ENCODE measurements at regions not wholly inside any gene's neighbourhood (a gene's known extent, or its start where the extent isn't known, plus 50 kb on each side); places are given as distances from the start of the nearest gene placed in this dataset.

GRCh38 chr19:28003543-28003942 lies 1209.4 kb downstream of the UQCRFS1 start:
- TF ChIP-seq CTCF (IDR thresholded peaks at IDR 0.05 in 8 of 11, conservative IDR thresholded peaks at IDR 0.05 in 3 of 11) (no peak), POLR2A (IDR thresholded peaks at IDR 0.05) (no peak), POLR2AphosphoS5 (IDR thresholded peaks at IDR 0.05) (no peak)

Data from spleen (tissue), 7 donors.